NCI-H187 treated with DMSO at 0.1 percent for 48 hours (cell line): ENCODE measurements at regions not wholly inside any gene's neighbourhood (a gene's known extent, or its start where the extent isn't known, plus 50 kb on each side); places are given as distances from the start of the nearest gene placed in this dataset.
"Not testable (repeated sequence)": the region's sequence is repeated elsewhere in the genome, so short reads cannot be mapped to it uniquely, and the experiment has no call there.

ENCODE experiments used
- DNase-seq: peaks from one replicate; lab custom pipeline; 2025; lab: John Stamatoyannopoulos, UW

- DNase-seq, result no peak
Observed at GRCh38 chr1:59179673-59180072, 117.2 kb upstream of the FGGY start.

- DNase-seq, result no peak
Observed at GRCh38 chr1:59180735-59181134, 116.2 kb upstream of the FGGY start.

- DNase-seq, result no peak
Observed at GRCh38 chr1:59183749-59184317, 113.1 kb upstream of the FGGY start.

- DNase-seq, result no peak
Observed at GRCh38 chr1:59184365-59184905, 112.5 kb upstream of the FGGY start.

GRCh38 chr1:59185163-59185860 lies 111.6 kb upstream of the FGGY start:
- DNase-seq, result no peak

- no peak for DNase-seq
Observed at GRCh38 chr1:59186656-59187055, 110.2 kb upstream of the FGGY start.

GRCh38 chr1:59188413-59189213 lies 108.3 kb upstream of the FGGY start:
- DNase-seq, result no peak

- no peak for DNase-seq
Observed at GRCh38 chr1:59193443-59194093, 103.3 kb upstream of the FGGY start.

- no peak for DNase-seq
Observed at GRCh38 chr1:59194621-59195020, 102.3 kb upstream of the FGGY start.

- no peak for DNase-seq
Observed at GRCh38 chr1:59195151-59195550, 101.7 kb upstream of the FGGY start.

- no peak for DNase-seq
Observed at GRCh38 chr1:59198564-59198963, 98.3 kb upstream of the FGGY start.

GRCh38 chr1:59199147-59199546 lies 97.7 kb upstream of the FGGY start:
- DNase-seq, result no peak

- no peak for DNase-seq
Observed at GRCh38 chr1:59199719-59200376, 97.0 kb upstream of the FGGY start.

GRCh38 chr1:59201341-59201740 lies 95.6 kb upstream of the FGGY start:
- DNase-seq, result no peak

- no peak for DNase-seq
Observed at GRCh38 chr1:59202455-59202854, 94.4 kb upstream of the FGGY start.

GRCh38 chr1:59204001-59204400 lies 92.9 kb upstream of the FGGY start:
- DNase-seq, result no peak

GRCh38 chr1:59206616-59207015 lies 90.3 kb upstream of the FGGY start:
- DNase-seq, result not testable (repeated sequence)

- not testable (repeated sequence) for DNase-seq
Observed at GRCh38 chr1:59210430-59210829, 86.5 kb upstream of the FGGY start.

- no peak for DNase-seq
Observed at GRCh38 chr1:59212706-59213105, 84.2 kb upstream of the FGGY start.

GRCh38 chr1:59214248-59215208 lies 82.4 kb upstream of the FGGY start:
- peak; percentile 26 for DNase-seq
